Right lobe of liver (tissue), 4 donors: ENCODE measurements at regions not wholly inside any gene's neighbourhood (a gene's known extent, or its start where the extent isn't known, plus 50 kb on each side); places are given as distances from the start of the nearest gene placed in this dataset.

Experiments used
- POLR2A ChIP-seq: fragments of 450-650 bp; IDR thresholded peaks from one replicate; pipeline ENCODE4 v1.6.1; 2017; ENCODE audit warnings: antibody characterized with exemption, mild to moderate bottlenecking
- TF ChIP-seq, protein P1 (sequence below), 4 donors: fragments of 200-600 bp in 3 of 4; fragments of 450-650 bp in 1 of 4; IDR thresholded peaks; one replicate each; pipeline versions ENCODE4 v1.5.1 to v1.8.0; 2016 to 2022; ENCODE audit warnings: antibody characterized with exemption in 4 of 4, mild to moderate bottlenecking in 2 of 4
- donor health status: DM: no; HTN: no; CAD: no.
- donor health status: DM: no; HTN: no; CAD: no.
- donor health status: DM: no; HTN: yes; CAD: no.

- no peak for TF ChIP-seq POLR2A
- TF ChIP-seq, protein P1, sequence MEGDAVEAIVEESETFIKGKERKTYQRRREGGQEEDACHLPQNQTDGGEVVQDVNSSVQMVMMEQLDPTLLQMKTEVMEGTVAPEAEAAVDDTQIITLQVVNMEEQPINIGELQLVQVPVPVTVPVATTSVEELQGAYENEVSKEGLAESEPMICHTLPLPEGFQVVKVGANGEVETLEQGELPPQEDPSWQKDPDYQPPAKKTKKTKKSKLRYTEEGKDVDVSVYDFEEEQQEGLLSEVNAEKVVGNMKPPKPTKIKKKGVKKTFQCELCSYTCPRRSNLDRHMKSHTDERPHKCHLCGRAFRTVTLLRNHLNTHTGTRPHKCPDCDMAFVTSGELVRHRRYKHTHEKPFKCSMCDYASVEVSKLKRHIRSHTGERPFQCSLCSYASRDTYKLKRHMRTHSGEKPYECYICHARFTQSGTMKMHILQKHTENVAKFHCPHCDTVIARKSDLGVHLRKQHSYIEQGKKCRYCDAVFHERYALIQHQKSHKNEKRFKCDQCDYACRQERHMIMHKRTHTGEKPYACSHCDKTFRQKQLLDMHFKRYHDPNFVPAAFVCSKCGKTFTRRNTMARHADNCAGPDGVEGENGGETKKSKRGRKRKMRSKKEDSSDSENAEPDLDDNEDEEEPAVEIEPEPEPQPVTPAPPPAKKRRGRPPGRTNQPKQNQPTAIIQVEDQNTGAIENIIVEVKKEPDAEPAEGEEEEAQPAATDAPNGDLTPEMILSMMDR (IDR thresholded peaks at IDR 0.05): no peak
These were observed 158.5 kb downstream of the SLITRK6 start for GRCh38 chr13:85640727-85641126.
